PC-9 (cell line): ENCODE measurements at regions not wholly inside any gene's neighbourhood (a gene's known extent, or its start where the extent isn't known, plus 50 kb on each side); places are given as distances from the start of the nearest gene placed in this dataset.

ENCODE experiments used
- BruUV-seq: library from RNA; stranded (reverse); fragments of 400-500 nt; replicated peaks from 2 replicates; lab custom pipeline; 2021; lab: Mats Ljungman, UMichigan
- CTCF ChIA-PET: fragments of 300-600 bp; sonication (Branson Sonifier 250); formaldehyde crosslinking; loops from one replicate; lab custom pipeline; 2022; ENCODE audit warnings: antibody characterized with exemption; lab: Charles Lee
- POLR2A ChIA-PET: fragments of 300-600 bp; sonication (Branson Sonifier 250); formaldehyde crosslinking; loops from one replicate; lab custom pipeline; 2022; ENCODE audit warnings: antibody characterized with exemption; ENCODE audit not compliant: unreplicated experiment; lab: Charles Lee
- DNase-seq, 2 experiments: peaks; one replicate each; pipeline versions ENCODE4 v3.0.0 to v3.0.0-alpha.2; 2015 to 2022; ENCODE audit warnings: mixed read lengths in 1 of 2
- H2AFZ ChIP-seq: fragments of 200-600 bp; sonication (generic); 2 replicates; pipeline ENCODE4 v1.8.1; 2017; ENCODE audit warnings: antibody characterized with exemption
- H3F3A ChIP-seq: fragments of 200-600 bp; sonication (generic); 2 replicates; pipeline ENCODE4 v1.8.1; 2017; ENCODE audit warnings: antibody characterized with exemption, mild to moderate bottlenecking, low read depth; ENCODE audit not compliant: insufficient read depth
- H3K27ac ChIP-seq: fragments of 200-600 bp; sonication (generic); 2 replicates; pipeline ENCODE4 v1.6.1; 2016; ENCODE audit warnings: mixed run types
- H3K27me3 ChIP-seq: fragments of 200-600 bp; sonication (generic); 2 replicates; pipeline ENCODE4 v1.6.1; 2016; ENCODE audit warnings: low read depth, mixed run types; ENCODE audit not compliant: insufficient read depth
- H3K36me3 ChIP-seq: fragments of 200-600 bp; sonication (generic); 2 replicates; pipeline ENCODE4 v1.6.1; 2016; ENCODE audit warnings: low read depth, mixed run types
- H3K4me1 ChIP-seq: fragments of 200-600 bp; sonication (generic); replicated peaks from 2 replicates; pipeline ENCODE4 v1.6.1; 2016; ENCODE audit warnings: mixed run types; ENCODE audit not compliant: insufficient read depth
- H3K4me2 ChIP-seq: fragments of 200-600 bp; sonication (generic); 2 replicates; pipeline ENCODE4 v1.6.1; 2017; ENCODE audit warnings: mixed run types
- H3K4me3 ChIP-seq: fragments of 200-600 bp; sonication (generic); 2 replicates; pipeline ENCODE4 v1.6.1; 2016; ENCODE audit warnings: mixed run types
- H3K79me2 ChIP-seq: fragments of 200-600 bp; sonication (generic); 2 replicates; pipeline ENCODE4 v1.6.1; 2017; ENCODE audit warnings: low read depth, mixed run types
- H3K9me2 ChIP-seq: fragments of 200-600 bp; sonication (generic); 2 replicates; pipeline ENCODE4 v1.8.1; 2017; ENCODE audit warnings: mild to moderate bottlenecking; ENCODE audit not compliant: insufficient read depth
- H3K9me3 ChIP-seq: fragments of 200-600 bp; sonication (generic); 2 replicates; pipeline ENCODE4 v1.8.1; 2016; ENCODE audit warnings: low read depth; ENCODE audit not compliant: insufficient read depth
- H4K20me1 ChIP-seq: fragments of 200-600 bp; sonication (generic); 2 replicates; pipeline ENCODE4 v1.8.1; 2017; ENCODE audit not compliant: insufficient read depth
- EZH2 ChIP-seq: fragments of 200-600 bp; sonication (generic); IDR thresholded peaks from 2 replicates; pipeline ENCODE4 v1.8.0; 2017; ENCODE audit warnings: antibody characterized with exemption, low read depth
- intact Hi-C: fragments of 100-400 bp; cut with micrococcal nuclease; formaldehyde crosslinking; loops from one replicate; pipeline ENCODE4 v1.10.0; 2022; ENCODE audit not compliant: unreplicated experiment
- TF ChIP-seq, protein P1 (sequence below): fragments of 200-600 bp; sonication (generic); conservative IDR thresholded peaks from 2 replicates; pipeline ENCODE4 v1.6.1; 2017; ENCODE audit warnings: mixed run types, antibody characterized with exemption, mild to moderate bottlenecking, moderate library complexity

DNA sequence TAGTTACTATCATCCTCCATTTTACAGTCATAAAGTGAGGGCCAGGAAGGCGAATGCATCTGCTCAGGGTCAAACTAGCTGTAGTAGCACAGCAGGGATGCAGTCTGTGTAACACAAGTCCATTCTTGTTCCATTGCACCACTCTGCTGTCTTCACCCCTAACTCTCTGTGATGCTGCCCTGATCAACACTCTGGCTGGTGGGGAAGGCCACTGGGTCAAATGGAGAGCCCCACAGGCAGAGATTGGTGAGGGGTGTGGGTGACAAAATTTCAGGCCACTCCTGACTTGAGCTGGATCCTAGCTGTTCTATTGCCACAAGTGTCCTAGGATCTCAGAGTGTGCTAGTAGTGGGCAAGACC lies 136.5 kb downstream of the PJA1 start:
- Histone ChIP-seq H3F3A (peaks cover 23% of the 10 kb centered on the region), H3K36me3 (no peaks in the 10 kb centered on the region), H3K79me2 (no peaks in the 10 kb centered on the region), H2AFZ (no peak overlapping the region), H3K27ac (no peak overlapping the region), H3K4me3 (no peak overlapping the region), H3K27me3 (no peaks in the 10 kb centered on the region), H3K9me2 (no peaks in the 10 kb centered on the region), H4K20me1 (no peaks in the 10 kb centered on the region), H3K4me2 (no peak overlapping the region), H3K9me3 (no peaks in the 10 kb centered on the region), H3K4me1 (peaks cover 34% of the 10 kb centered on the region)
- intact Hi-C loops: no loop called here
- CTCF ChIA-PET: interaction anchor here (0.6 kb wide), 1 partner anchor 32 kb away, joined by 4 read pairs; no protein-coding TSS in a partner anchor
- POLR2A ChIA-PET: no interaction called here
- DNase-seq: no peak
- BruUV-seq: no TSS peak
- TF ChIP-seq EZH2: no peak
- TF ChIP-seq, protein P1, sequence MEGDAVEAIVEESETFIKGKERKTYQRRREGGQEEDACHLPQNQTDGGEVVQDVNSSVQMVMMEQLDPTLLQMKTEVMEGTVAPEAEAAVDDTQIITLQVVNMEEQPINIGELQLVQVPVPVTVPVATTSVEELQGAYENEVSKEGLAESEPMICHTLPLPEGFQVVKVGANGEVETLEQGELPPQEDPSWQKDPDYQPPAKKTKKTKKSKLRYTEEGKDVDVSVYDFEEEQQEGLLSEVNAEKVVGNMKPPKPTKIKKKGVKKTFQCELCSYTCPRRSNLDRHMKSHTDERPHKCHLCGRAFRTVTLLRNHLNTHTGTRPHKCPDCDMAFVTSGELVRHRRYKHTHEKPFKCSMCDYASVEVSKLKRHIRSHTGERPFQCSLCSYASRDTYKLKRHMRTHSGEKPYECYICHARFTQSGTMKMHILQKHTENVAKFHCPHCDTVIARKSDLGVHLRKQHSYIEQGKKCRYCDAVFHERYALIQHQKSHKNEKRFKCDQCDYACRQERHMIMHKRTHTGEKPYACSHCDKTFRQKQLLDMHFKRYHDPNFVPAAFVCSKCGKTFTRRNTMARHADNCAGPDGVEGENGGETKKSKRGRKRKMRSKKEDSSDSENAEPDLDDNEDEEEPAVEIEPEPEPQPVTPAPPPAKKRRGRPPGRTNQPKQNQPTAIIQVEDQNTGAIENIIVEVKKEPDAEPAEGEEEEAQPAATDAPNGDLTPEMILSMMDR: no peak

DNA sequence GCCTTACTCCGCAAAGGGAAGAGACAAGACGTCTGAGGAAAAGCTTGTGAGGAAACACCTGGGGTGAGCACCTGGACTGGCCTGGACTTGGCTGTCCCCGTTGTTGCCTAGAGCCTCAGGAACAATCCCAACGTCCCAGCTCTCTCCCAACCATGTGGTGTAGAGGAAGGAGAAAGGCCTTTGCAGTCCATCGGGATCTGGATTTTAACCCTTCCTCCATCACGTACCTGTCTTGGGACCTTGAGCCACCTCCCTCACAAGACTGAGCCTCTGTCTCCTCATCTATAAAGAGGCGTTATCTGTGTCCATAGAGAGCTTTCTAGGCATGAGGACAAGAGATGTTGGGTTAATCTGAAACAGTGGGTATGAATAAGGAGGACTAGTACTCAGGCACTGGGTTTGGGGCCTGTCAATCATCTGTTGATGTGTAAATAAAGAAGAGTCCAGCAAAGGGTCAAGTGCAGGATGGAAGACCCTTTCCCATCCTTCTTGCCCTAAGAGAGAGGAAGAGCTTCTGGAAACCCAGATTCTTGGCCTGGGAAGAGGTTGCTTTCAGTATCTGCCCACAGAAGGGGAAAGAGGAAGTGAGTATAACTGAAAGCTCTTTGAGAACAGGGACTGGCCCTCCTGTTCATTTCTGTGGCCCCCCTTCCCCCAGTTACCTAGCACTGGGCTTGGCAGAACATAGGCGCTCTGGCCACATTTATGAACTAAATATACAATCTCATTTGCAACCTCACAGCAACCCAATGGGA lies 137.1 kb downstream of the PJA1 start:
- no peaks in the 10 kb centered on the region for H3K36me3 ChIP-seq
- H3K27ac ChIP-seq: no peak overlapping the region
- H3K79me2 ChIP-seq: no peaks in the 10 kb centered on the region
- H3K9me2 ChIP-seq: no peaks in the 10 kb centered on the region
- no peaks in the 10 kb centered on the region for H3K9me3 ChIP-seq
- BruUV-seq: no TSS peak
- TF ChIP-seq EZH2: no peak
- TF ChIP-seq, protein P1: no peak
- no peak overlapping the region for H2AFZ ChIP-seq
- H4K20me1 ChIP-seq: no peaks in the 10 kb centered on the region
- POLR2A ChIA-PET: no interaction called here
- peaks cover 33% of the 10 kb centered on the region for H3K4me1 ChIP-seq
- H3F3A ChIP-seq: peaks cover 23% of the 10 kb centered on the region
- intact Hi-C loops: no loop called here
- H3K27me3 ChIP-seq: no peaks in the 10 kb centered on the region
- H3K4me2 ChIP-seq: no peak overlapping the region
- no peak for DNase-seq
- CTCF ChIA-PET: interaction anchor here (0.6 kb wide), 1 partner anchor 33 kb away, joined by 4 read pairs; no protein-coding TSS in a partner anchor
- no peak overlapping the region for H3K4me3 ChIP-seq

DNA sequence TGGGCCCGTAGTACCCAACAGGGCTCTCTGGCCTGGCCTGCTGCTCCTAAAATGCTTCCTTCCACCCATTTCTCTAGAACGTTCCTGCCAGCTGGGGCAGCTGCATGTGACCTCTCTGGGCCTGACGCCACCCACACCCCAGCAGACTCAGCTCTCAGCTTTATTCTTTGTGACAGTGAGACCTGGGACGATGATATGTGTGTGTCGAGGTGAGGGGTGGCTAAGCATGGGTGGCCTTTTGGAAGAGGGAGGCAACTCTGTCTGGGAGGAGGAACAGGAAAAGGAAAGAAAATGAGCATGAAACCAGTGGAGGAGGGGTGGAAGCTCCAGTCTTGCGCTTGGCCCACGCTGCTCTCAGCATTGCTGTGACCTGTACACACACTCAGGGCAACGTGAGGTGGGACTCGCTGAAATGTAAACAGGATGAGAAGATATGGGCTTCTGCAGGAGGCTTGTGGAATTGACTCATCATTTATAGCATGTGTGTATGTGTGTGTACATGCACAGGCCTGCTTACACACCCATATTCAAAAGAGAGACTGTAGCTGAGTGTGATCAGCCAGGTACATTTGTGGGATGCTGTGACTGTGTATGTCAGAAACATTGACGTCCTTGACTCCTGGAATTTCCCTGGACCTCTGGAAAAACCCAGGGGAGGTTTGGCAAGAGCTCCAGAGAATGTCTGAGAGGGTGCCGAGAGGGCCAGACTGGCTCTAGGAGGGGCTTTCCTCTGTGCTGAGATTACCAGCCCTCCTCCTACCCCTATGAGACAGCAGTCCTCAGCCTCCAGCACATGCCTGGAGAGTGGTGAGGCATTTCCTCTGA lies 137.9 kb downstream of the PJA1 start:
- Histone ChIP-seq H3K4me3 (no peak overlapping the region), H3K27me3 (no peaks in the 10 kb centered on the region), H3K27ac (no peak overlapping the region), H2AFZ (no peak overlapping the region), H3K9me3 (no peaks in the 10 kb centered on the region), H3K36me3 (no peaks in the 10 kb centered on the region), H4K20me1 (no peaks in the 10 kb centered on the region), H3K9me2 (no peaks in the 10 kb centered on the region), H3F3A (peaks cover 18% of the 10 kb centered on the region), H3K4me2 (peak overlapping the region; percentile 16), H3K79me2 (no peaks in the 10 kb centered on the region), H3K4me1 (peaks cover 26% of the 10 kb centered on the region)
- ChIA-PET POLR2A (no interaction called here), CTCF (no interaction called here)
- no TSS peak for BruUV-seq
- intact Hi-C loops: no loop called here
- TF ChIP-seq, protein P1: no peak
- TF ChIP-seq EZH2: no peak
- DNase-seq: no peak
